HG02970 (cell line): ENCODE measurements at regions not wholly inside any gene's neighbourhood (a gene's known extent, or its start where the extent isn't known, plus 50 kb on each side); places are given as distances from the start of the nearest gene placed in this dataset.

Experiments used
- ATAC-seq: cut with Tn5 transposase; IDR thresholded peaks from one replicate; pipeline ENCODE4 v1.9.1; 2021; ENCODE audit warnings: mild to moderate bottlenecking, moderate library complexity, moderate number of reproducible peaks; ENCODE audit not compliant: unreplicated experiment, low FRiP score

GRCh38 chrX:104310657-104311254 lies 56.0 kb upstream of the ESX1 start:
- ATAC-seq, result no peak

GRCh38 chrX:104310090-104310489 lies 55.4 kb upstream of the ESX1 start:
- ATAC-seq, result no peak

GRCh38 chrX:104309169-104309568 lies 54.4 kb upstream of the ESX1 start:
- no peak for ATAC-seq

GRCh38 chrX:104307341-104307740 lies 52.6 kb upstream of the ESX1 start:
- no peak for ATAC-seq

- no peak for ATAC-seq
Measured at GRCh38 chrX:104306180-104306579, 51.4 kb upstream of the ESX1 start.
